Activated T-helper 1 cell treated with anti-CD3 and anti-CD28 coated beads, Interleukin-12 subunit alpha, Interleukin-12 subunit beta, Interleukin-2, Interleukin-4 antibody, amounts not matched to agents 30 ng/mL and 10 ng/mL and 1 ng/mL, durations not matched to agents 14 hours and 24 hours and 36 hours (primary cell): ENCODE measurements at regions not wholly inside any gene's neighbourhood (a gene's known extent, or its start where the extent isn't known, plus 50 kb on each side); places are given as distances from the start of the nearest gene placed in this dataset.

Source experiments
- DNase-seq: peaks from one replicate; pipeline ENCODE4 v3.0.0; 2021; ENCODE audit warnings: low spot score
- H3K27ac Mint-ChIP-seq: one replicate; pipeline ENCODE4 v1.8.0; 2021; ENCODE audit warnings: mild to moderate bottlenecking, mixed read lengths
- H3K27me3 Mint-ChIP-seq: one replicate; pipeline ENCODE4 v1.8.0; 2022; ENCODE audit warnings: mild to moderate bottlenecking, moderate library complexity, mixed read lengths; ENCODE audit not compliant: insufficient read depth
- H3K36me3 Mint-ChIP-seq: one replicate; pipeline ENCODE4 v1.8.0; 2021; ENCODE audit warnings: low read depth, mixed read lengths
- H3K4me1 Mint-ChIP-seq: one replicate; pipeline ENCODE4 v1.8.0; 2021; ENCODE audit warnings: low read depth, mixed read lengths
- H3K4me3 Mint-ChIP-seq: one replicate; pipeline ENCODE4 v1.8.0; 2021; ENCODE audit warnings: mild to moderate bottlenecking, moderate library complexity, mixed read lengths
- H3K9me3 Mint-ChIP-seq: one replicate; pipeline ENCODE4 v1.8.0; 2021; ENCODE audit warnings: mixed read lengths
- intact Hi-C: fragments of 100-400 bp; cut with micrococcal nuclease; formaldehyde crosslinking; loops from one replicate; pipeline ENCODE4 v1.15.1; 2024

DNA sequence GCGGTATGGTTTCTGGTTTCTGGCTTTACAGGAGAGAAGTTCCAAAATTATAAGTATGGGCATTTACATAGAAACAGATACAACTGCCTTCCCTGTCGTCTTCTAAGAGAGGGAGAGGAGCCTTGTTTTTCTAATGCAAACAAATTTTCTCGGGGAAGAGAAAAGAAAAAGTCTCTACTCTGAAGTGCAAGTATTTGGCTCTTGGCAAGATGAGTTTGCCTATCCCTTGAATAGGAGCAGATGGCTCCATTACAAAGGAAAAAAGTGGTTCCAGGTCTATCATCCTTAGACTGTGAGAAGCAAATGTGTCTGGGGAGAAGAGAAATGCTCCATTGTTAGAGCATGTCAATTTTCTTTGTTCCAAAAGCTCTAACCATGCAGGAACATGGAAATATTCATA is 455.6 kb downstream of the BUD13 start:
- peaks cover 4% of the 10 kb centered on the region for H3K9me3 Mint-ChIP-seq
- no peak overlapping the region for H3K27ac Mint-ChIP-seq
- DNase-seq, result no peak
- no peak overlapping the region for H3K4me3 Mint-ChIP-seq
- H3K4me1 Mint-ChIP-seq, result no peaks in the 10 kb centered on the region
- peaks cover 2% of the 10 kb centered on the region for H3K27me3 Mint-ChIP-seq
- intact Hi-C loops, result no loop called here
- no peaks in the 10 kb centered on the region for H3K36me3 Mint-ChIP-seq

DNA sequence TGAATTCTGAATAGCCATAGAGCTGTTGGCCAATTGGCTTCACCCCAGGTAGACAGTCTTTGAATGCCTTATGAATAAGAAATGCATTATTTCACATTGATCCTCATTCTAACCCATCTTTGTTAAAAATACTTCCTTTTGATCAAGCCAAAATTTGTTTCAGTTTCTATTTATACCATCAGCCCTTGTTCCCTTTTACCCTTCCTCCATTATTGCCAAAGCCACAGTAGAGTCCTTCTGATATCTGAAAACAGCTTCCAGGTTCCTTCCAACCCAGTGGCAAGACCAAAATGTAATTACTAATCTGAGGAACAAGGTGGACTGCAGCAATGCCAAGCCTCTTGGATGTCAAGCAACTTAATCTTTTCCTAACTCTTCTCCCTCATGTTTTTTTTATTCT is 458.8 kb downstream of the BUD13 start:
- intact Hi-C loops, result no loop called here
- Mint-ChIP-seq H3K4me3 (no peak overlapping the region), H3K36me3 (no peaks in the 10 kb centered on the region), H3K4me1 (no peaks in the 10 kb centered on the region), H3K27ac (no peak overlapping the region), H3K9me3 (peaks cover 4% of the 10 kb centered on the region), H3K27me3 (peaks cover 3% of the 10 kb centered on the region)
- DNase-seq, result no peak

DNA sequence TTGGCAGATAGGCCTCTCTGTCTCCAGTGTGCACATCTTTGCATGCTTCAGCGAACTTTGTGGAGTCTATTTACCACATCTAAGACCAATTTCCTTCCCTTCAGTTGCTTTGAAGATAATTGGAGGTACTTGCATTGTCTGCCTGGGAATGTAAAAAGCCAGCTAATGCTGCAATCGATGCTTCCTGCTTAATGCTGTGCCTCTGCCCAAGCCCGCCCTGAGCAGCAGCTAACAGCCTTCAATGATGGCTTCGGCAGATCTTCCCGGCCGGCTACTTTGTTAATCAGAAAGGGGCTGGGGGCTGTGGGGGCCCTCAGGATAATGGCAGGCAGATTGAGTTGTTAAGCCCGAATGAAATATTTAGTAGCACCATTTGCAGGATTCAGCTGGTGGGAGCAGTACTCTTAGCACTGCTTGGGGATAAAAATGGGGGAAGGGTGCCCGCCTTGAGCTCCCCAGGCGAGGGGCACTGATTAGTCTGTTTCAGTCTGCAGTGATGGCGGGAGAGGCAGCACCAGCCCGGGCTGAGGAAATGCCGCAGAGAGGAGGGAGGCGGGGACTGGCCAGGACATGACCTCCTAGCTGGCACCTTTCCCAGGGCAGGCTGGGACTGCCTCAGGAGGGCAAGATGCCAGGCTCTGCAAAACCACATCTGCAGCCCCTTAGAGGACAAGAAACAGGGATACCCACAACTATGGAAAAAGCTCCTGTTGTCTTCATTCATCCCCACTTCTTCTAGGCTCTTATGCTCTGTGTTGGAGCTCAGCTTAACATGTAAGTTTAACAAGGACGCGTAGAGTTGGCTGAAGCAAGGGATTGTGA is 460.0 kb downstream of the BUD13 start:
- no peak overlapping the region for H3K4me3 Mint-ChIP-seq
- peaks cover 3% of the 10 kb centered on the region for H3K27me3 Mint-ChIP-seq
- H3K36me3 Mint-ChIP-seq, result no peaks in the 10 kb centered on the region
- no peak overlapping the region for H3K27ac Mint-ChIP-seq
- H3K4me1 Mint-ChIP-seq, result no peaks in the 10 kb centered on the region
- intact Hi-C loops, result no loop called here
- no peak for DNase-seq
- peaks cover 4% of the 10 kb centered on the region for H3K9me3 Mint-ChIP-seq

DNA sequence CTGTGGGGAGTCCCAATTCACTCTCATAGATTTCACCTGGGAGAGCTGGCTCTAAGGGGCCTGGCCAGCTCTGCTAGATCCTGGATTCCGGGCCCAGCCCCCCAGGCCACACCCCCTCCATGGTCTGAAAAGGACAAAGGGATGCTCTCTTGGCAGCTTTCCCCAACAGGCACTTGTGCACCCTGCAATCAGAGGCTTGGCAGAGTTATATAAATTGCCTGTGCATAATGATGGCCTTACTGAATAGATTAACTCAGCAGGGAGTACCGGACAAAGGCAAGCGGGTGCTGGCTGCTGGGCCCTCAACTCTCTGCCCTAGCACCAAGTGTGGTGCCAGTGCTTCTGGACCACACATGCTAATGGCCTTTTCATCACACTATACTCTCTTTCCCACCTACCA is 461.6 kb downstream of the BUD13 start:
- Mint-ChIP-seq H3K4me3 (no peak overlapping the region), H3K36me3 (no peaks in the 10 kb centered on the region), H3K27ac (no peak overlapping the region), H3K4me1 (no peaks in the 10 kb centered on the region), H3K9me3 (no peaks in the 10 kb centered on the region), H3K27me3 (peaks cover 1% of the 10 kb centered on the region)
- intact Hi-C loops, result no loop called here
- DNase-seq, result no peak

DNA sequence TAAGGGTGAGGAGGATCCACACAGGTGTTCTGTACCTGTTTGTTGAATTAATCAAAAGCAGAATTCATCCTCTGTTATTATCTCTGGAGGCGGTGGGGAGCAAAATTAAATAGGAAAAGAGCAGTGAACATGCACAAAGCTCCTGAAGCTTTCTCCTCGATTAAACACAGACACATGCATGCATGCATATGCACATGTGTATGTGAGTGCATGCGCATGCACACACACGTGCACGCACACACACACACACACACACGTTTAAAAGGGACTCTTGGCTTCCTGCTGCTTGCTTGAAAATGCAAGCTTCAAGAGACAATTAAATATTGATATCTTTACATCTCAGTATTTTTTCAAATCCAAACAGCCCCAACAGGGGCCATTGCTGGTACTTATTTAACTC is 462.1 kb downstream of the BUD13 start:
- H3K27me3 Mint-ChIP-seq, result peaks cover 1% of the 10 kb centered on the region
- no peak overlapping the region for H3K4me3 Mint-ChIP-seq
- DNase-seq, result no peak
- no peaks in the 10 kb centered on the region for H3K4me1 Mint-ChIP-seq
- H3K27ac Mint-ChIP-seq, result no peak overlapping the region
- intact Hi-C loops, result no loop called here
- no peaks in the 10 kb centered on the region for H3K9me3 Mint-ChIP-seq
- no peaks in the 10 kb centered on the region for H3K36me3 Mint-ChIP-seq

DNA sequence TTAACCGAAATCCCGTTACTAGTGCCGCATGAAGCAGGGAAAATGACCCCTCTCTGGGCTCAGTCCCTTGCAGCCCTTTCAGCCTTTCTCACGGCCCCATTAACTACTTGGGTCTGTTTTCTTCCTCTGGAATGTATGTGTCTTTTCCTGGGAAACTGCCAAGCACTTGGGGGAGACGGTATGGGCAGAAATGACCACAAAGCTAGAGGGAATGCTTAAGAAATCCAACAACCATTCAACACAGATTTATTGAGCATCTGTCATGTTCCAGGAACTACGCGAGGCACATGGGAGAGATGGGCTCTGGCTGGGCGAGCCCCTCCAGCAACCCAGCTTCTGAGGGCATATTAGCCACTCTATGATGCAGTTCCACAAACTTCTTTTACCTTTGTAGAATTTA is 462.6 kb downstream of the BUD13 start:
- Mint-ChIP-seq H3K9me3 (no peaks in the 10 kb centered on the region), H3K36me3 (no peaks in the 10 kb centered on the region), H3K4me3 (no peak overlapping the region), H3K4me1 (no peaks in the 10 kb centered on the region), H3K27ac (no peak overlapping the region), H3K27me3 (peaks cover 1% of the 10 kb centered on the region)
- DNase-seq, result no peak
- intact Hi-C loops, result no loop called here

DNA sequence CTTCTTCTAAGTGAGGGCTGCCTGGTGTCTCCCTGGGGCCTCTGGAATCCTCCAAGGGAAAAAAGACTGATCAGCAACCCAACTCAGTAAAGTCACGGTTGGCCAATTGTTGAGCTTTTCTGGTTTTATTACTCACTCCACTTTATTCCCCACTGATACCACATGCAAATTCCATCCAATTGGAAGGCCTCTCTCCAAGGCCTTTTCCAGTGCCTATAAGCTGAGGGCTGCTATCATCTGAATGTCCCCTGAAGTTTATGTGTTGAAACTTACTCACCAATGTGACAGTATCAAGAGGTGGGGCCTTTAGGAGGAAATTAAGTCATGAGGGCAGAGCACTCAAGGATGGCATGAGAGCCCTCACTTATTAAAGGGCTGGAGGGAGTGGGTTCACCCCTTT is 463.3 kb downstream of the BUD13 start:
- no peaks in the 10 kb centered on the region for H3K9me3 Mint-ChIP-seq
- no peak overlapping the region for H3K4me3 Mint-ChIP-seq
- no peaks in the 10 kb centered on the region for H3K36me3 Mint-ChIP-seq
- DNase-seq, result no peak
- no peaks in the 10 kb centered on the region for H3K4me1 Mint-ChIP-seq
- H3K27me3 Mint-ChIP-seq, result peaks cover 3% of the 10 kb centered on the region
- intact Hi-C loops, result no loop called here
- no peak overlapping the region for H3K27ac Mint-ChIP-seq

DNA sequence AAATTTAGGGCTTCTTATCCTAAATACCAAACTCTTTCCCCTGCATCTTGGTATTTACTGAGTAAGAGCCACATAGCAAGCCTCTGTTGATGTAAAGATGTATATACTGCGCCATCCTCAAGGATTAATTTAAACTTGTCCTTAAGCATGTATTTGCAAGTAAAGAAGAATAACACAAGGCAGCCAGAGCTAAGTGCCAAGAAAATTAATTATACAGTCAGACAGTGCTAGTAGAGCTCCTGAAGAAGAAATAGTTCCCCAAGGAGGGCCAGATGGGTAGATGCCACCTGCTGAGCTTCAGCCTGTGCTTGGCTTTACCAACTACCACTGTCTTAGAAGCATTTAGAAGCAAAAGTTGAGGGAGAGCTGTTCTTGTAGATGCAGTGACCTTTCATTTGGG is 470.0 kb downstream of the BUD13 start:
- H3K36me3 Mint-ChIP-seq, result no peaks in the 10 kb centered on the region
- no peak for DNase-seq
- intact Hi-C loops, result no loop called here
- H3K27me3 Mint-ChIP-seq, result peaks cover 2% of the 10 kb centered on the region
- no peaks in the 10 kb centered on the region for H3K4me1 Mint-ChIP-seq
- no peaks in the 10 kb centered on the region for H3K9me3 Mint-ChIP-seq
- H3K4me3 Mint-ChIP-seq, result no peak overlapping the region
- no peak overlapping the region for H3K27ac Mint-ChIP-seq

DNA sequence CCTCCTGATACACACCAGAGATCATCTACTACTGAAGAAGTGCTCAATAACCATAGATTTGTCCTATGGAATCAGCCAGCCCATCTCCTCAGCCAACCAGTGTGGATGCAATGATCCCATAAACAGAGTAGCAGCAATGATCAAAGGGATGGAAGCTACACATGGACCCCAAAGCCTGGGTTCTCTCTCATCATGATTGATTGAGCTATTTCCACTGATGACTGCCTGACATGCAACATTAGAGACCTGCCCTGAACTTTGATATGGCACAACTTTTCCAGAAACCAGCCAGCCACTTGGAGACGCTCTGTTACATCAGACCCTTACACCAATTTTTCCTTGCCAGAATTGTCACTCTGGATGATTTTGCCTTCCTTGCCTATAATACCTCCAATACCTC is 471.6 kb downstream of the BUD13 start:
- no peak for DNase-seq
- intact Hi-C loops, result no loop called here
- Mint-ChIP-seq H3K27me3 (peaks cover 2% of the 10 kb centered on the region), H3K9me3 (no peaks in the 10 kb centered on the region), H3K36me3 (no peaks in the 10 kb centered on the region), H3K27ac (no peak overlapping the region), H3K4me1 (no peaks in the 10 kb centered on the region), H3K4me3 (no peak overlapping the region)

DNA sequence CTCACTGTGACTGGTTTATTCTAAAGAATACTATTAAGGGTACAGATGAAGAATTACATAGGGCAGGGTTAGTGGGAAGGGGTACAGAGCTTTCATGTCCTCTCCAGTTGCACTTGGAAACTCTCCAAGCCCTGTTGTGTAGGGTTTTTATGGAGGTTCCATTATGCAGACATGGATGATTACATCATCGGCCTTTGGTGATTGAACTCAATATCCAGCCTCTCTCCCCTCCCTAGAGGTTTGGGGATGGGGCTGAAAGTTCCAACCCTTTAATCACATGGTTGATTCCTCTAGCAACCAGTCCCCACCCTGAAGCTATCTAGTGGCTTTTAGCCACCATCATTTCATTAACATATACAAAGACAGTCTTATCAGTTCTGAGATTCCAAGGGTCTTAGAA is 472.6 kb downstream of the BUD13 start:
- no peak for DNase-seq
- Mint-ChIP-seq H3K36me3 (no peaks in the 10 kb centered on the region), H3K27me3 (peaks cover 2% of the 10 kb centered on the region), H3K27ac (no peak overlapping the region), H3K9me3 (no peaks in the 10 kb centered on the region), H3K4me1 (no peaks in the 10 kb centered on the region), H3K4me3 (no peak overlapping the region)
- intact Hi-C loops, result no loop called here

DNA sequence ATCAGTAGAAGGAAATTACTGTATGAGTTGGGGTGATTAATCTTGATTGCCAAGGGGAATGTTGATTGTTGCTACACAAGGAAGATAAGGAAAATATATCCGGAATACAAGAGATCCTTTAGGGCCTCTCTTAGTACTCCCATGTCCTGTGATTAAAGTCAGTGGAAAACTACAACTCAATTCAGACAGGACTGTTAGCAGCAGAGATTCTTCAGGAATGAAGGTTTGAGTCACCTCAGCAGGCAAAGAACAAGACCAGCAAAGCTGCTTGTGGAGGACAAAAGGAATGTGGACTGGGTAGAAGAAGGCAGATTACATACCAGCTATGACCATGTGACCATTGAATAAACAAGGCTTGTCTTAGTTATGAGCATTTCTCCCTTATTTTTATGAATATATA is 478.2 kb downstream of the BUD13 start:
- intact Hi-C loops, result no loop called here
- no peaks in the 10 kb centered on the region for H3K9me3 Mint-ChIP-seq
- no peaks in the 10 kb centered on the region for H3K4me1 Mint-ChIP-seq
- no peak overlapping the region for H3K27ac Mint-ChIP-seq
- H3K4me3 Mint-ChIP-seq, result no peak overlapping the region
- no peak for DNase-seq
- H3K36me3 Mint-ChIP-seq, result no peaks in the 10 kb centered on the region
- H3K27me3 Mint-ChIP-seq, result no peaks in the 10 kb centered on the region

DNA sequence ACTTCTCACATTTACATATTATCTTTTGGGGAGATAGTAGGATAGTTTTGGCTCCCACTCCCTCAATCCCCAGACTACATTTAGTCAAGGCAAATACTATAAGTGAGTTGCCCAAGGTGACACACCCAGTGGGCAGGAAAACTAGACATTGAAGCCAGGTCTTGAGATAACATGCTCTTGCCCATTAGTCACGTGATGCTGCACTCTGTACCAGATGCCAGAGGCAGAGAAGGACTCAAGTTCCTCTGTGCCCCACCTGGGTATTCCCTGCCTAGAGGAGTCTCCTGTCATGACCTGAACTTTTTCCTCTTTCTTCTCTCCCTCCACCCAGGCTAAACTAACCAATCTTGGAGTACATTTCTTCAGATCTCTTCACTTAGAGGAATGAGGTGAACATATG is 484.9 kb downstream of the BUD13 start:
- intact Hi-C loops, result no loop called here
- Mint-ChIP-seq H3K27me3 (peaks cover 4% of the 10 kb centered on the region), H3K4me3 (no peak overlapping the region)

DNA sequence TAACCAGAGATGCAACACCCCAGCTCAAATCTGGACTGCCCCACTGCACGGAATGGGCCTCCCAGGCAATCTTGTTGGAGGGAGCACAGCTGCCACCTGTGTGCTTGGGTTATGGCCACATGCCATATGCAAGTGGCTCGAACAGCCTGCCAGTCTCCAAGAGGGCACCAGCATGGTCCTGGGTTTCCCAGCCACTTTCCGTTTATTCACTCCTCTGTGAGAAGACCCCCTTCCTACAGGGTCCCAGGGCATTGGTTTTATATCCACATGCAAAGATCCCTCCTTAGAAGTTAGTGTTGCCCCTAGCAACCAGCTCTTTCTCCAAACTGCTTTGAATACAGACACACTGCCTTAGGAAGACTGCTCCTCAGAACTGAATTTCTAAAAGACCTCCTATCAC is 487.8 kb downstream of the BUD13 start:
- no peak for DNase-seq

More for the DNA sequence above, 484.9 kb downstream of the BUD13 start:
- Mint-ChIP-seq H3K27ac (no peak overlapping the region), H3K9me3 (no peaks in the 10 kb centered on the region), H3K4me1 (no peaks in the 10 kb centered on the region), H3K36me3 (no peaks in the 10 kb centered on the region)
- no peak for DNase-seq

DNA sequence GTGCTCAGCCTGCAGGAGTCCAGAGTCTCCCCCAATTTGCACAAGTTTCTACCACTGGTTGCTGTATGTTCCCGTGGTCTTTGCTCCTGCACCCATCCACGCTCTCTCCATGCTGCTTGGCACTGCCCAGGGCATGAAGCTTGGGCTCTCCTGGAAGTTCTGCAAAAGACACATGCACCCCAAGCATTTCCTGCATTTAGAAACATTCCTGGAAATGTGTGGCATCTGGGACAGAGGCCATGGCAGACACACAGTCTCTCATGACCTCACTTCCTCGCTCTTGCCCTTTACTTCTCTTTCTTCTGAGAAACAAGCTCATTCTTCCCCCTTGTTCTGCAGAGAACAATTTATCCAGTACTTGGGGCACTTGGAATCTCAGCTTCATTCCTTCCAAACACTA is 489.5 kb downstream of the BUD13 start:
- Mint-ChIP-seq H3K4me3 (no peak overlapping the region), H3K9me3 (no peaks in the 10 kb centered on the region), H3K27me3 (peaks cover 4% of the 10 kb centered on the region), H3K27ac (no peak overlapping the region), H3K36me3 (no peaks in the 10 kb centered on the region), H3K4me1 (no peaks in the 10 kb centered on the region)
- intact Hi-C loops, result no loop called here
- no peak for DNase-seq

More for the DNA sequence above, 487.8 kb downstream of the BUD13 start:
- Mint-ChIP-seq H3K9me3 (no peaks in the 10 kb centered on the region), H3K27ac (no peak overlapping the region), H3K36me3 (no peaks in the 10 kb centered on the region), H3K4me1 (no peaks in the 10 kb centered on the region), H3K27me3 (peaks cover 4% of the 10 kb centered on the region), H3K4me3 (no peak overlapping the region)
- intact Hi-C loops, result no loop called here
